Choroid plexus epithelial cell (primary cell): ENCODE measurements at regions not wholly inside any gene's neighbourhood (a gene's known extent, or its start where the extent isn't known, plus 50 kb on each side); places are given as distances from the start of the nearest gene placed in this dataset.

Source experiments
- DNase-seq: peaks from one replicate; pipeline ENCODE4 v3.0.0-alpha.2; 2010; ENCODE audit warnings: low read depth
- H3K4me3 ChIP-seq: 2 replicates; pipeline ENCODE4 v1.5.1; 2011; ENCODE audit warnings: low read depth, mild to moderate bottlenecking, control low read depth, low read length, moderate library complexity
- CTCF ChIP-seq: conservative IDR thresholded peaks from 2 replicates; pipeline ENCODE4 v1.5.1; 2011; ENCODE audit warnings: low read depth, mild to moderate bottlenecking, control low read depth, inconsistent platforms, low read length, moderate library complexity

GRCh38 chr14:49505041-49505766 is 81.0 kb downstream of the RPS29 start:
- H3K4me3 ChIP-seq, result no peak overlapping the region
- TF ChIP-seq CTCF, result no peak
- DNase-seq, result peak; percentile 1

- H3K4me3 ChIP-seq, result no peak overlapping the region
- TF ChIP-seq CTCF, result peak; percentile 81
- DNase-seq, result peak; percentile 87
These were observed 88.3 kb downstream of the RPS29 start for GRCh38 chr14:49497725-49498348.

DNA sequence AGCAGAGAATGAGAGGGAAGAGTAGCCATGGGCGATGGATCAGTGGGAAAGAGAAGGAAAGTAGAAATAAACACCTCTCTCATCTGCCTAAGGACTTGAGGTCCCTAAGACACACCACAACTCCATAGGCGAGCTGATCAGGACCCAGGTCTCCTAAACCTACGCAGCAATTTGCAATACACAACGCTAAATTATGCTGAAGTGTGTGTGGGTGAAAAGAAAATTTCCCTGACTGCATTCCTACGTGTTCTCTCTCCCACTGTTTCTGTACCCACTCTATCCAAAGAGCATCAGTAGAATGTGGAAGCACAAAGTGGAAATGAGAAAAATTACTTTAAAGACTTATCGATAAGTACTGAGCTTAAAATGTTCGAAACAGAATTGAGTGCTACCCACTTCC is 88.9 kb downstream of the RPS29 start:
- no peak for DNase-seq
- H3K4me3 ChIP-seq, result no peak overlapping the region
- no peak for TF ChIP-seq CTCF

GRCh38 chr14:49494836-49495235 is 91.3 kb downstream of the RPS29 start:
- no peak for DNase-seq
- no peak overlapping the region for H3K4me3 ChIP-seq
- no peak for TF ChIP-seq CTCF

DNA sequence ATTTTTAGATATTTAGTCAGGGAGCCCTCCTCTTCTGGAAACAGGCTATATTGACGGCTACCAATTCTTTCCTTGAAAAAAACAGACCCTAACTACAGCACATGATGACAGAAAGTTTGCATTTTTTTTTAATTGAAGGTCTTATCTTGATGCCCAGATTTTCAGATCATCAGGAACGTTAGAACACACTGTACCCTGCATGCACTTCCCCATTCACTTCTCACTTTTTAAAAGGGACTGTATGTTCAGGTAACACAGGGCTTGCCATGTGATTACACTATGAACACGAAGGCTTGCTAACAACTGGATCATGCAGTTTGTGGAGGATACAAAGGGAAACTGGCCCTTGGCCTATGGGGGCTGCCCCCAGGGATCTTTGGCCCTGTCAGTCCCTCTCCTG is 92.6 kb downstream of the RPS29 start:
- no peak overlapping the region for H3K4me3 ChIP-seq
- no peak for DNase-seq
- no peak for TF ChIP-seq CTCF

DNA sequence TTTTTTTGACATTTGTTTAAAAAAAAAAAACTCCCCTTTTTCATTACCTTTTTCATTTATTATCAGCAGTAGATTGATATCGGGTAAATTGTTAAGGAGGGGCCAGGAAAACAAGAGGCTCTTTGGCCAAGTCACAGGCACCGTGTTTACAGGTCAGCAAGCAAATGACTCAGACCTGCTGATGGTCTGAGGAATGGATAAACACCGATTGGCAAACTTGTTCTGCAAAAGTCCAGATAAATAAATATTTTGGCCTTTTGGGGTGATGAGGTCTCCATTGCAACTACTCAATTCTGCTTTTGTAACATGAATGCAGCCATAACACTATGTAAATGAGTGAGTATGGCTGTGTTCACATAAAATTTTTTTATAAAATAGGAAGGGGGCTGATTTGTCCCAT is 94.0 kb downstream of the RPS29 start:
- H3K4me3 ChIP-seq, result no peak overlapping the region
- no peak for TF ChIP-seq CTCF
- no peak for DNase-seq

- DNase-seq, result no peak
- TF ChIP-seq CTCF, result no peak
- no peak overlapping the region for H3K4me3 ChIP-seq
These were observed 96.8 kb downstream of the RPS29 start for GRCh38 chr14:49489341-49489740.
